Caco-2 (cell line): ENCODE measurements at regions not wholly inside any gene's neighbourhood (a gene's known extent, or its start where the extent isn't known, plus 50 kb on each side); places are given as distances from the start of the nearest gene placed in this dataset.

Experiments
- BruUV-seq: library from RNA; stranded (reverse); fragments of 400-500 nt; replicated peaks from 2 replicates; lab custom pipeline; 2021; lab: Mats Ljungman, UMichigan
- CTCF ChIA-PET: fragments of 300-600 bp; sonication (Branson Sonifier 250); formaldehyde crosslinking; loops from one replicate; lab custom pipeline; 2022; ENCODE audit warnings: antibody characterized with exemption; lab: Charles Lee
- POLR2A ChIA-PET: fragments of 300-600 bp; sonication (Branson Sonifier 250); formaldehyde crosslinking; loops from one replicate; lab custom pipeline; 2022; ENCODE audit warnings: antibody characterized with exemption; lab: Charles Lee
- DNase-seq, 2 experiments: peaks; one replicate each; pipeline versions ENCODE4 v3.0.0 to v3.0.0-alpha.2; 2020 to 2022
- H3K27me3 ChIP-seq: replicated peaks from 2 replicates; pipeline ENCODE4 v1.6.0; 2011; ENCODE audit warnings: low read length; ENCODE audit not compliant: control insufficient read depth, insufficient read depth
- H3K36me3 ChIP-seq: 2 replicates; pipeline ENCODE4 v1.5.1; 2011; ENCODE audit warnings: low read length; ENCODE audit not compliant: control insufficient read depth, insufficient read depth
- H3K4me1 ChIP-seq: fragments of 250-450 bp; sonication (Bioruptor Pico); 2 replicates; pipeline ENCODE4 v1.5.1; 2020; ENCODE audit warnings: mild to moderate bottlenecking
- H3K4me3 ChIP-seq: 2 replicates; pipeline ENCODE4 v1.5.1; 2011; ENCODE audit warnings: low read depth, mild to moderate bottlenecking, control low read depth, low read length
- H3K9me3 ChIP-seq: fragments of 250-450 bp; sonication (Bioruptor Pico); 2 replicates; pipeline ENCODE4 v1.5.1; 2020; ENCODE audit warnings: mild to moderate bottlenecking, moderate library complexity
- H3K27ac Mint-ChIP-seq: one replicate; pipeline ENCODE4 v1.8.0; 2022; ENCODE audit warnings: mixed read lengths; ENCODE audit not compliant: unreplicated experiment
- H3K27me3 Mint-ChIP-seq: one replicate; pipeline ENCODE4 v1.8.0; 2022; ENCODE audit warnings: mixed read lengths; ENCODE audit not compliant: insufficient read depth, unreplicated experiment
- H3K36me3 Mint-ChIP-seq: one replicate; pipeline ENCODE4 v1.8.0; 2022; ENCODE audit warnings: mild to moderate bottlenecking, mixed read lengths; ENCODE audit not compliant: insufficient read depth, unreplicated experiment
- H3K4me1 Mint-ChIP-seq: one replicate; pipeline ENCODE4 v1.8.0; 2022; ENCODE audit warnings: low read depth, mixed read lengths; ENCODE audit not compliant: unreplicated experiment
- H3K4me3 Mint-ChIP-seq: one replicate; pipeline ENCODE4 v1.8.0; 2022; ENCODE audit warnings: mild to moderate bottlenecking, moderate library complexity, mixed read lengths; ENCODE audit not compliant: unreplicated experiment
- H3K9me3 Mint-ChIP-seq: one replicate; pipeline ENCODE4 v1.8.0; 2022; ENCODE audit warnings: mixed read lengths; ENCODE audit not compliant: unreplicated experiment
- CTCF ChIP-seq, 2 experiments: fragments of 200-600 bp in 1 of 2; IDR thresholded peaks; 1 replicate in 1 of 2; 2 replicates in 1 of 2; pipeline versions ENCODE4 v1.5.1 to v1.8.0; 2011 to 2022; ENCODE audit warnings: antibody characterized with exemption in 1 of 2, control low read depth in 1 of 2, inconsistent platforms in 1 of 2, low read depth in 1 of 2, low read length in 1 of 2, mild to moderate bottlenecking in 1 of 2, moderate library complexity in 1 of 2; ENCODE audit not compliant: insufficient read depth in 1 of 2, severe bottlenecking in 1 of 2, unreplicated experiment in 1 of 2
- intact Hi-C: fragments of 100-400 bp; cut with micrococcal nuclease; formaldehyde crosslinking; loops from one replicate; pipeline ENCODE4 v1.10.0; 2022; ENCODE audit not compliant: unreplicated experiment

DNA sequence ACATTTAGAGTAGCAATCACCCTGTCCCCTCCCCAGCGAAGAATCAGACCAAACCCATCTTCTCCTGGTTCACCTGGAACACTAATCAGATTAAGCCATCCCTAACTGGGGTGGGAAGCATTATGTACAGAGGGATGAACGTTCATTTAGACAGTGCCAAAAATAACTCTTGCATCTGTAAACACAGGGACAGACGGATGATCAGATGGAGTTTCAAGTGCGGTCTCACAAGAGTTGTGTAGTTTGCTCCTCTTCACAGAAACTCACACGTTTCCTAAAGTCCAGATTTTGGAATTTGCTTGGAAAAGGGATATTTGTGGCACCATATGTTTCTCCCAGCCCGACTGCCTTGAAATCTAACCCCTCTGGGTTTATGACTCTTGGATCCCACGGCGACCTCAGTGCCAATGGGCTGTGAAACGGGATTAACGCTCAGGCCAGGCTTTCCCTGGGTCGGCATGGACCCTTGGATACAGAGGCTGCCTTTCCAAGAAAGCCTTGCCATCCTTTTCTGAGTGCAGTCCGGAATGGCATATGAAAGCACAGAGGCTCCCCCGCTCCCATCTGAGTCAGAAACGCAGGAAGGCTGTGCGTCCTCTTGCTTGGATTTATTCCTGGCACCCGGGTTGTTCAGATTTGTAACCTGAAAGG lies 293.2 kb upstream of the HABP2 start:
- ChIA-PET CTCF (no interaction called here), POLR2A (no interaction called here)
- Histone ChIP-seq H3K27me3 (peaks cover 4% of the 10 kb centered on the region; the same call in 1 of the 2 replicates), H3K9me3 (no peaks in the 10 kb centered on the region), H3K4me3 (no peak overlapping the region), H3K36me3 (no peaks in the 10 kb centered on the region), H3K4me1 (no peaks in the 10 kb centered on the region)
- Mint-ChIP-seq H3K27me3 (peaks cover 24% of the 10 kb centered on the region), H3K36me3 (no peaks in the 10 kb centered on the region), H3K9me3 (no peaks in the 10 kb centered on the region), H3K4me1 (peaks cover 7% of the 10 kb centered on the region), H3K27ac (no peak overlapping the region), H3K4me3 (no peak overlapping the region)
- intact Hi-C loops: no loop called here
- TF ChIP-seq CTCF (IDR thresholded peaks at IDR 0.05; ENCODE audit: insufficient read depth in 1 of 2, low read depth in 1 of 2, low read length in 1 of 2, severe bottlenecking in 1 of 2, unreplicated experiment in 1 of 2): no peak
- DNase-seq: no peak
- BruUV-seq: no TSS peak

GRCh38 chr10:113261161-113261560 lies 291.7 kb upstream of the HABP2 start:
- H3K4me3 ChIP-seq: no peak overlapping the region
- intact Hi-C loops: no loop called here
- no peaks in the 10 kb centered on the region for H3K9me3 Mint-ChIP-seq
- no peak for DNase-seq
- H3K9me3 ChIP-seq: no peaks in the 10 kb centered on the region
- no peaks in the 10 kb centered on the region for H3K4me1 ChIP-seq
- H3K36me3 ChIP-seq: no peaks in the 10 kb centered on the region
- H3K4me1 Mint-ChIP-seq: peaks cover 7% of the 10 kb centered on the region
- no peaks in the 10 kb centered on the region for H3K36me3 Mint-ChIP-seq
- no TSS peak for BruUV-seq
- no peak overlapping the region for H3K4me3 Mint-ChIP-seq
- no peak overlapping the region for H3K27ac Mint-ChIP-seq
- TF ChIP-seq CTCF (IDR thresholded peaks at IDR 0.05; ENCODE audit: insufficient read depth in 1 of 2, low read depth in 1 of 2, low read length in 1 of 2, severe bottlenecking in 1 of 2, unreplicated experiment in 1 of 2): no peak
- H3K27me3 Mint-ChIP-seq: peaks cover 19% of the 10 kb centered on the region
- POLR2A ChIA-PET: no interaction called here
- CTCF ChIA-PET: no interaction called here
- peaks cover 4% of the 10 kb centered on the region; the same call in 1 of the 2 replicates for H3K27me3 ChIP-seq

DNA sequence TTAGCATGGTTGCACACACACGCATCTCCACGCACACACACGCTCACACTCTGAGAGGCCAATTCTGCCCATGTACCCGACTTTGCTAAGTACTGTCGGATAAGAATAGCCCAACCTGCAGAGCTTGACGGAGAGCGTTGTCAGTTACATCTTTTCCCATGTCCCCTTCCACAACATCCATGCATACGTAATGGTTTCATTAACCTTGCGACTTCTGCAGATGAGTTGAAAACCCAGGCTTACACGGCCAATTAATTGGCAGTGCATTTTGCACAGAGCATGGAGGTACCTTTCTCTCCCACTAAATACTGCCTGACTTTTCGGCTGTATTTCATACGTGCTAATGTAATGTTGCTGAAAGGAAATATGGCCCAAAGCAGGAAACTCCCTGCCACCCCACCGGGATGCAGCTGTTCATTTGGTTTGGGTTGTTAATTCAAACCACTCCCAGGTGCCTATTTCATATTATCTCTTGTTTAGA lies 291.2 kb upstream of the HABP2 start:
- no peak overlapping the region for H3K27ac Mint-ChIP-seq

More for the DNA sequence above, 291.2 kb upstream of the HABP2 start:
- H3K36me3 Mint-ChIP-seq: no peaks in the 10 kb centered on the region
- DNase-seq: no peak
- ChIA-PET POLR2A (no interaction called here), CTCF (no interaction called here)
- no peak overlapping the region for H3K4me3 ChIP-seq
- peaks cover 7% of the 10 kb centered on the region for H3K4me1 Mint-ChIP-seq
- BruUV-seq: no TSS peak
- peaks cover 4% of the 10 kb centered on the region; the same call in 1 of the 2 replicates for H3K27me3 ChIP-seq
- H3K36me3 ChIP-seq: no peaks in the 10 kb centered on the region
- H3K9me3 ChIP-seq: no peaks in the 10 kb centered on the region
- H3K9me3 Mint-ChIP-seq: no peaks in the 10 kb centered on the region
- no peaks in the 10 kb centered on the region for H3K4me1 ChIP-seq
- peaks cover 19% of the 10 kb centered on the region for H3K27me3 Mint-ChIP-seq
- intact Hi-C loops: no loop called here
- no peak for TF ChIP-seq CTCF (IDR thresholded peaks at IDR 0.05; ENCODE audit: insufficient read depth in 1 of 2, low read depth in 1 of 2, low read length in 1 of 2, severe bottlenecking in 1 of 2, unreplicated experiment in 1 of 2)
- H3K4me3 Mint-ChIP-seq: no peak overlapping the region
